SK-N-SH (cell line): ENCODE measurements at regions not wholly inside any gene's neighbourhood (a gene's known extent, or its start where the extent isn't known, plus 50 kb on each side); places are given as distances from the start of the nearest gene placed in this dataset.

Experiments
- CTCF ChIA-PET: fragments of 300-600, 350-600 bp; formaldehyde crosslinking; extraction: SDS; loops from one replicate; lab custom pipeline; 2021; lab: Yijun Ruan, JAX
- POLR2A ChIA-PET: fragments of 350-600 bp; sonication (Branson Sonifier 250); formaldehyde crosslinking; extraction: SDS; loops from one replicate; lab custom pipeline; 2020; ENCODE audit warnings: antibody characterized with exemption, inconsistent platforms; lab: Yijun Ruan, JAX
- DNase-seq: peaks from one replicate; pipeline ENCODE4 v3.0.0; 2012
- H2AFZ ChIP-seq: fragments of 200-600 bp; sonication (generic); 2 replicates; pipeline ENCODE4 v1.8.1; 2016; ENCODE audit warnings: antibody characterized with exemption, mild to moderate bottlenecking, low read depth
- H3F3A ChIP-seq: fragments of 200-600 bp; sonication (generic); replicated peaks from 2 replicates; pipeline ENCODE3; 2016; ENCODE audit warnings: antibody characterized with exemption, mild to moderate bottlenecking; ENCODE audit not compliant: insufficient read depth
- H3K27ac ChIP-seq, 2 experiments: fragments of 200-500 bp in 1 of 2; fragments of 200-600 bp in 1 of 2; sonication (Bioruptor generic) in 1 of 2; sonication (generic), shearing (Covaris generic) in 1 of 2; 2 replicates each; pipeline versions ENCODE4 v1.5.1 to v1.6.1; 2014 to 2016; ENCODE audit warnings: low read depth in 2 of 2, inconsistent platforms in 1 of 2, low read length in 1 of 2, mild to moderate bottlenecking in 1 of 2, mixed read lengths in 1 of 2
- H3K27me3 ChIP-seq: fragments of 200-600 bp; sonication (generic), shearing (Covaris generic); 2 replicates; pipeline ENCODE4 v1.6.1; 2016; ENCODE audit warnings: mixed run types; ENCODE audit not compliant: insufficient read depth
- H3K36me3 ChIP-seq, 2 experiments: fragments of 200-500 bp in 1 of 2; fragments of 200-600 bp in 1 of 2; sonication (Bioruptor generic) in 1 of 2; sonication (generic) in 1 of 2; replicated peaks in 1 of 2; 2 replicates each; pipeline versions ENCODE3 to v1.5.1; 2014 to 2016; ENCODE audit warnings: low read length in 1 of 2, mild to moderate bottlenecking in 1 of 2; ENCODE audit not compliant: insufficient read depth in 2 of 2, control insufficient read depth in 1 of 2
- H3K4me1 ChIP-seq, 2 experiments: fragments of 200-500 bp in 1 of 2; fragments of 200-600 bp in 1 of 2; sonication (Bioruptor generic) in 1 of 2; sonication (generic), shearing (Covaris generic) in 1 of 2; 2 replicates each; pipeline versions ENCODE4 v1.5.1 to v1.6.1; 2014 to 2016; ENCODE audit warnings: low read depth in 1 of 2, low read length in 1 of 2, mixed run types in 1 of 2; ENCODE audit not compliant: insufficient read depth in 2 of 2, control insufficient read depth in 1 of 2
- H3K4me2 ChIP-seq: fragments of 200-600 bp; sonication (generic), shearing (Covaris generic); 2 replicates; pipeline ENCODE4 v1.6.1; 2017; ENCODE audit warnings: mixed run types
- H3K4me3 ChIP-seq, 2 experiments: fragments of 200-500 bp in 1 of 2; fragments of 200-600 bp in 1 of 2; sonication (Bioruptor generic) in 1 of 2; sonication (generic), shearing (Covaris generic) in 1 of 2; 2 replicates each; pipeline versions ENCODE4 v1.5.1 to v1.8.1; 2014 to 2016; ENCODE audit warnings: low read depth in 2 of 2, inconsistent platforms in 1 of 2, low read length in 1 of 2, mild to moderate bottlenecking in 1 of 2, mixed read lengths in 1 of 2, moderate library complexity in 1 of 2
- H3K79me2 ChIP-seq: fragments of 200-600 bp; sonication (generic); 2 replicates; pipeline ENCODE4 v1.8.1; 2017; ENCODE audit warnings: mild to moderate bottlenecking; ENCODE audit not compliant: insufficient read depth
- H3K9ac ChIP-seq: fragments of 200-600 bp; sonication (generic); 2 replicates; pipeline ENCODE4 v1.6.1; 2017; ENCODE audit warnings: mixed run types
- H3K9me2 ChIP-seq: fragments of 200-600 bp; sonication (generic); 2 replicates; pipeline ENCODE4 v1.6.1; 2017; ENCODE audit warnings: mixed run types
- H3K9me3 ChIP-seq: fragments of 200-600 bp; sonication (generic); 2 replicates; pipeline ENCODE4 v1.6.1; 2017; ENCODE audit warnings: mixed run types, mild to moderate bottlenecking, moderate library complexity
- H4K20me1 ChIP-seq: fragments of 200-600 bp; sonication (generic); 2 replicates; pipeline ENCODE4 v1.6.1; 2017; ENCODE audit warnings: mild to moderate bottlenecking, mixed run types; ENCODE audit not compliant: insufficient read depth
- CHD2 ChIP-seq: fragments of 150-350 bp; IDR thresholded peaks from 2 replicates; pipeline ENCODE4 v1.6.1; 2018; ENCODE audit warnings: low read length; ENCODE audit not compliant: partially characterized antibody
- ELF1 ChIP-seq: IDR thresholded peaks from 2 replicates; pipeline ENCODE4 v1.4.0; 2012
- EP300 ChIP-seq, 2 experiments: IDR thresholded peaks; 2 replicates each; pipeline versions ENCODE4 v1.4.0 to v1.6.1; 2012; ENCODE audit warnings: borderline replicate concordance in 1 of 2, low read depth in 1 of 2, low read length in 1 of 2
- EZH2phosphoT487 ChIP-seq: fragments of 200-600 bp; sonication (generic); IDR thresholded peaks from 2 replicates; pipeline ENCODE4 v1.6.1; 2017; ENCODE audit warnings: low read depth, mixed run types, mild to moderate bottlenecking, antibody characterized with exemption, moderate library complexity, borderline replicate concordance
- FOXJ3 ChIP-seq: sonication (generic); formaldehyde crosslinking; IDR thresholded peaks from 2 replicates; pipeline ENCODE4 v1.5.1; 2020; ENCODE audit warnings: mild to moderate bottlenecking, missing genetic modification reagents
- GABPA ChIP-seq: IDR thresholded peaks from 2 replicates; pipeline ENCODE4 v1.4.0; 2012; ENCODE audit warnings: low read depth, mild to moderate bottlenecking
- GATA2 ChIP-seq: sonication (generic); formaldehyde crosslinking; IDR thresholded peaks from 2 replicates; pipeline ENCODE4 v1.5.0; 2020; ENCODE audit warnings: mild to moderate bottlenecking, missing genetic modification reagents
- MXI1 ChIP-seq: IDR thresholded peaks from 2 replicates; pipeline ENCODE4 v1.6.1; 2012; ENCODE audit warnings: mild to moderate bottlenecking, low read depth, low read length, improper control_type of control experiment
- NFIC ChIP-seq: IDR thresholded peaks from 2 replicates; pipeline ENCODE4 v1.4.0; 2012; ENCODE audit warnings: borderline replicate concordance
- NRF1 ChIP-seq: IDR thresholded peaks from 2 replicates; pipeline ENCODE4 v1.6.1; 2012; ENCODE audit warnings: low read depth, mild to moderate bottlenecking, low read length
- REST ChIP-seq: IDR thresholded peaks from 2 replicates; pipeline ENCODE4 v1.6.1; 2012; ENCODE audit warnings: mild to moderate bottlenecking, low read depth, low read length, moderate library complexity
- SIN3A ChIP-seq: IDR thresholded peaks from 2 replicates; pipeline ENCODE4 v1.6.1; 2012; ENCODE audit warnings: low read depth, mild to moderate bottlenecking, low read length, moderate library complexity, borderline replicate concordance
- SMC3 ChIP-seq: IDR thresholded peaks from 2 replicates; pipeline ENCODE4 v1.6.1; 2012; ENCODE audit warnings: low read depth, low read length, improper control_type of control experiment
- TCF12 ChIP-seq: IDR thresholded peaks from 2 replicates; pipeline ENCODE4 v1.4.0; 2012
- TEAD4 ChIP-seq: IDR thresholded peaks from 2 replicates; pipeline ENCODE4 v1.4.0; 2012; ENCODE audit warnings: mild to moderate bottlenecking, borderline replicate concordance; ENCODE audit not compliant: insufficient read depth
- USF2 ChIP-seq: fragments of 150-350 bp; IDR thresholded peaks from 2 replicates; pipeline ENCODE4 v1.6.1; 2017; ENCODE audit warnings: antibody characterized with exemption, low read length, low read depth, borderline replicate concordance
- ZBTB33 ChIP-seq: IDR thresholded peaks from 2 replicates; pipeline ENCODE4 v1.4.0; 2012; ENCODE audit warnings: low read depth, borderline replicate concordance
- WGBS: methylation state at CpG from one replicate; pipeline ENCODE4 v1.1.6; 2017; ENCODE audit warnings: low lambda C conversion rate; 5-methylcytosine and 5-hydroxymethylcytosine counted together
- TF ChIP-seq, protein P1 (sequence below): IDR thresholded peaks from 2 replicates; pipeline ENCODE4 v1.4.0; 2012; ENCODE audit warnings: low read depth
- TF ChIP-seq, protein P2 (sequence below): fragments of 200-600 bp; sonication (generic); IDR thresholded peaks from 2 replicates; pipeline ENCODE4 v1.6.1; 2017; ENCODE audit warnings: antibody characterized with exemption, mild to moderate bottlenecking, moderate library complexity

DNA sequence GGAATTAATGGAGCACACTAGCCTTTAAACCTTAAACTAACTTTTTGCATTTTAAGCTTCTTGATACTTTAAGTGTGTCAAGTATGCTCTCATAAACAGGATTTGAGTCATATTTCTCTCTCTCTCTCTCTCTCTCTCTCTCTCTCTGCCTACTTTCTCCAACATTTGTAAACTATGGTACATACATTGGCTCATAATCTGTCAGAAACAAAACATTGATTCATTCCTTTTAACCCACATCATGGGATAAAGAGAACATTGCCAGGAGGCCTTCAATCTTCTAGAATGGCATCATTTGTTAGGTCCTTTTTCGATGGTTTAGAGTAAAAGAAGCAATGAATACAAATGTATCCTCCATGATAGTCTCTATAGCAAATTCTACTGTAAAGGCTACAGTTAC is 81.6 kb upstream of the RERGL start:
- TF ChIP-seq GABPA: no peak
- no peaks in the 10 kb centered on the region for H3K4me1 ChIP-seq
- ChIA-PET CTCF (interaction anchor here (4.2 kb wide), 1 partner anchor 12 kb away, joined by 14 read pairs; no protein-coding TSS in a partner anchor), POLR2A (no interaction called here)
- H4K20me1 ChIP-seq: no peaks in the 10 kb centered on the region
- H3F3A ChIP-seq: no peaks in the 10 kb centered on the region
- H3K27me3 ChIP-seq: no peaks in the 10 kb centered on the region; the same call in 1 of the 2 replicates
- DNase-seq: no peak
- H3K9me3 ChIP-seq: no peaks in the 10 kb centered on the region
- H2AFZ ChIP-seq: no peak overlapping the region
- WGBS: 3% methylated on average over 1 of the region's 1 CpG
- H3K79me2 ChIP-seq: no peaks in the 10 kb centered on the region
- H3K4me3 ChIP-seq: no peak overlapping the region
- H3K9ac ChIP-seq: no peak overlapping the region
- H3K4me2 ChIP-seq: no peak overlapping the region
- no peaks in the 10 kb centered on the region for H3K36me3 ChIP-seq
- no peaks in the 10 kb centered on the region for H3K9me2 ChIP-seq
- no peak overlapping the region for H3K27ac ChIP-seq

DNA sequence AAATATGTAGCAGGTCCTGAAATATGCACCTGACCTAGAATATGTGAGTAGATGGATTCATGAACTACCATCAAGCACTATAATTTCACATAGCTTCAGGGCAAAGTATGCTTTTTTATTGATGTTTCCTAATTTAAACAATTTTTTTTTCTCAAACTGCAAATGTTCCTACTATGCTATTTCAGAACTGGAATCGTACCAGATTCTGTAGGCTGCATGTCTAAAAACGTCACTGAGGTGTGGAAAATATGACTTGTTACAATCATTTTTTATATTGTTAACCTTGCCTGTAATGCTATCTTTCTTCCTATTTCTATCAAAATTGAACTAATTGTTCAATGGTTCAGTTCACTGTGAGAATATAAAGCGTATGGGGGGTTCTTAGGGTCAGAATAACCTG is 78.0 kb upstream of the RERGL start:
- H3F3A ChIP-seq: no peaks in the 10 kb centered on the region
- POLR2A ChIA-PET: no interaction called here
- CTCF ChIA-PET: interaction anchor here (4.2 kb wide), 1 partner anchor 8 kb away, joined by 14 read pairs; no protein-coding TSS in a partner anchor
- H3K4me2 ChIP-seq: no peak overlapping the region
- TF ChIP-seq TEAD4 (no peak), SIN3A (no peak), TCF12 (no peak), USF2 (no peak), NFIC (no peak), ELF1 (no peak), CHD2 (no peak), GATA2 (CRISPR knock-in tag) (no peak), EP300 (IDR thresholded peaks at IDR 0.05; ENCODE audit: borderline replicate concordance in 1 of 2, low read depth in 1 of 2, low read length in 1 of 2) (no peak), REST (no peak), SMC3 (no peak), FOXJ3 (CRISPR knock-in tag) (no peak), ZBTB33 (no peak), EZH2phosphoT487 (no peak), MXI1 (no peak), NRF1 (no peak)
- TF ChIP-seq, protein P1, sequence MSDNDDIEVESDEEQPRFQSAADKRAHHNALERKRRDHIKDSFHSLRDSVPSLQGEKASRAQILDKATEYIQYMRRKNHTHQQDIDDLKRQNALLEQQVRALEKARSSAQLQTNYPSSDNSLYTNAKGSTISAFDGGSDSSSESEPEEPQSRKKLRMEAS: no peak
- TF ChIP-seq, protein P2, sequence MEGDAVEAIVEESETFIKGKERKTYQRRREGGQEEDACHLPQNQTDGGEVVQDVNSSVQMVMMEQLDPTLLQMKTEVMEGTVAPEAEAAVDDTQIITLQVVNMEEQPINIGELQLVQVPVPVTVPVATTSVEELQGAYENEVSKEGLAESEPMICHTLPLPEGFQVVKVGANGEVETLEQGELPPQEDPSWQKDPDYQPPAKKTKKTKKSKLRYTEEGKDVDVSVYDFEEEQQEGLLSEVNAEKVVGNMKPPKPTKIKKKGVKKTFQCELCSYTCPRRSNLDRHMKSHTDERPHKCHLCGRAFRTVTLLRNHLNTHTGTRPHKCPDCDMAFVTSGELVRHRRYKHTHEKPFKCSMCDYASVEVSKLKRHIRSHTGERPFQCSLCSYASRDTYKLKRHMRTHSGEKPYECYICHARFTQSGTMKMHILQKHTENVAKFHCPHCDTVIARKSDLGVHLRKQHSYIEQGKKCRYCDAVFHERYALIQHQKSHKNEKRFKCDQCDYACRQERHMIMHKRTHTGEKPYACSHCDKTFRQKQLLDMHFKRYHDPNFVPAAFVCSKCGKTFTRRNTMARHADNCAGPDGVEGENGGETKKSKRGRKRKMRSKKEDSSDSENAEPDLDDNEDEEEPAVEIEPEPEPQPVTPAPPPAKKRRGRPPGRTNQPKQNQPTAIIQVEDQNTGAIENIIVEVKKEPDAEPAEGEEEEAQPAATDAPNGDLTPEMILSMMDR: no peak
- no peaks in the 10 kb centered on the region; the same call in 1 of the 2 replicates for H3K27me3 ChIP-seq
- no peaks in the 10 kb centered on the region for H3K4me1 ChIP-seq
- DNase-seq: no peak
- no peaks in the 10 kb centered on the region for H3K36me3 ChIP-seq
- no peaks in the 10 kb centered on the region for H3K79me2 ChIP-seq
- H3K4me3 ChIP-seq: no peak overlapping the region
- no peaks in the 10 kb centered on the region for H4K20me1 ChIP-seq
- H2AFZ ChIP-seq: no peak overlapping the region
- H3K27ac ChIP-seq: no peak overlapping the region
- no peaks in the 10 kb centered on the region for H3K9me3 ChIP-seq
- 2% methylated on average over 3 of the region's 3 CpGs for WGBS
- no peak overlapping the region for H3K9ac ChIP-seq
- no peaks in the 10 kb centered on the region for H3K9me2 ChIP-seq
